HG03520 (cell line): ENCODE measurements at regions not wholly inside any gene's neighbourhood (a gene's known extent, or its start where the extent isn't known, plus 50 kb on each side); places are given as distances from the start of the nearest gene placed in this dataset.
"Not testable (repeated sequence)": the region's sequence is repeated elsewhere in the genome, so short reads cannot be mapped to it uniquely, and the experiment has no call there.

Experiments used
- ATAC-seq: cut with Tn5 transposase; IDR thresholded peaks from one replicate; pipeline ENCODE4 v1.9.1; 2021; ENCODE audit warnings: mild to moderate bottlenecking, moderate library complexity; ENCODE audit not compliant: unreplicated experiment

DNA sequence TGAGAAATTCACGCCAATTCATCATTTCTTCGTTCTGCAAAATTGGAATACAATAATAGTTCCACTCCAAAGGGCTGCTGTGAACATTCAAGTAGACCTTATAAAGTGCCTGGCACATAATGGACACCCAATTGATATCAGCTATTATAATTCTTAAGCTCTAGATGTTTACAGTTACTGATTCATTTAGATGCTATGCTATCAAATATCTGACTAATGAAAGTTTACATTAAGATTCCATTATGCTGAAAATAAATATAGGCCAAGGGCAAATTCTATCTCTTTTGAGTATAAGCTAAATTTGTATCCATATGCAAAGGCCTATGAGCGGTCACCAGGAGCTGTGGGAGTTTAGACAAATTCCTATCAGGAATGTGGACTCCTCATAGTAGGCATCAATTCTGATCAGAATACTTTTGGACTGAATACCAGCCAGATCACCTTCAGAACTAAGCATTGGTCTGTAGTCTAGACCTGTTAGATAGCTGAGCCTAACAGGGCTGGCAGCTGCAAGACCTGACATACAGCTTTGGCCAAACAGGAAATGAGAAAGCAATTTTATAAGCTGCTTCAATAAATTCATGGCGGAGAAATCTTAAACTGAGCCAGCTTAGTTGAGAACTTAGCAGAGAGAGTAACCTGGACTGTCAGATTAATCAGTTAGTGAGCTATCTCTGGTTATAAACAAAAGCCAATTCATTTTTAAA is 384.3 kb upstream of the ACTRT1 start:
- no peak for ATAC-seq

- no peak for ATAC-seq
Observed at GRCh38 chrX:128425546-128425945, 373.3 kb upstream of the ACTRT1 start.

GRCh38 chrX:128408842-128409241 is 356.6 kb upstream of the ACTRT1 start:
- ATAC-seq = no peak

GRCh38 chrX:128396601-128397000 is 344.4 kb upstream of the ACTRT1 start:
- ATAC-seq = no peak

DNA sequence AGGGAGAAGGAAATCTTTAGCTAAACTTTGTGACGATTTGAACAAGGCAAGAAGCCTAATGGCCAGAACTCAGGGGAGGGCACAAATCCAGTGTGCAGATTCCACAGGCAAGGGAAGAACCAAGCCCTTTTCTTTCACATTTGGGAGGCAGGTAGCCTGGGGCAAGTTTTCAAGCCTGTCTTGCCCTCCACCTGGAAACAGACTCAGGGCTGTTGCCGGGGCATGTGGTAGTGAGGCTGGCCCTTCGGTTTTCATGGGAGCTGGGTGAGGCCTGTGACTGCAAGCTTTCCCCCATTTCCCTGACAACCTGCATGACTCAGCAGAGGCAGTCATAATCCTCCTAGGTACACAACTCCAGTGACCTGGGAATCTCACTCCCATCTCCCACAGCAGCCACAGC is 331.6 kb upstream of the ACTRT1 start:
- ATAC-seq = not testable (repeated sequence)

- no peak for ATAC-seq
Observed at GRCh38 chrX:128365492-128365891, 313.3 kb upstream of the ACTRT1 start.

- no peak for ATAC-seq
Observed at GRCh38 chrX:128335671-128336070, 283.5 kb upstream of the ACTRT1 start.

DNA sequence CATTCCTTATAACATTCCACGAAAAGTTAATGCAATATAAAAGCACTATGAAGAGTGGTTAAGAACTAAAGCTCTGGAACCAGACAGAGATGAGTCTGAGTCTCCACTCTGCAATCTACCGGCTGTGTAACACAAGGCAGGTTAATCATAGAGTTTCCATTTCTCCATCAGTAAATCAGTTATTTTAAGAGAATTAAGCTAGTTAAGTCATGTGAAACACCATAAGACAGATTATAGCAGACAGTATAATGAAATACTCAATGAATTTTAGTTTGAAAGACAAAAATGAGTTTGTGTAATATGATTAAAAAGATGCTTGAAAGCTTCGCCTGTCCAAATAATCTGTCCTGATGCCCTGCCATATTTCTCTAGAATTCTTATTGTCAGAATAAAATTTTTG is 282.6 kb upstream of the ACTRT1 start:
- ATAC-seq = no peak

- ATAC-seq = no peak
Observed at GRCh38 chrX:128310912-128311311, 258.7 kb upstream of the ACTRT1 start.

DNA sequence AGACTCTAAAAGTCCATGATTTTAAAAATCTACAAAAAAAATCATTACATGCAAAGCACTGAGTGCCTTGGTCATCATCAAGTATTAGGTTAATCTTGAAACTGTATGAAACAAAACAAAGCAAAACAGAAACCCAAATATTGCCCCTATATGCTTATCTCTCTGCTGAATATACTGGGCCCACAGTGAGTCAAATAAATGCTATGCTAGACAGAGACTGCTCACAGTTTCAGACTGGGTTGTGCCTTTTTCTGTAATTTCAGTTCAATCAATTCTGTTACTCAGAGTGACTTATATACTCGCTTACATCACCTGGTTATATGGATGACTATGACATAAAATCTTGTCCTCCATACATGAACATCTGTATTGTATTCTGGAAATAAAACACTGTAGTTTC is 257.1 kb upstream of the ACTRT1 start:
- ATAC-seq = no peak

- no peak for ATAC-seq
Observed at GRCh38 chrX:128294198-128294597, 242.0 kb upstream of the ACTRT1 start.

DNA sequence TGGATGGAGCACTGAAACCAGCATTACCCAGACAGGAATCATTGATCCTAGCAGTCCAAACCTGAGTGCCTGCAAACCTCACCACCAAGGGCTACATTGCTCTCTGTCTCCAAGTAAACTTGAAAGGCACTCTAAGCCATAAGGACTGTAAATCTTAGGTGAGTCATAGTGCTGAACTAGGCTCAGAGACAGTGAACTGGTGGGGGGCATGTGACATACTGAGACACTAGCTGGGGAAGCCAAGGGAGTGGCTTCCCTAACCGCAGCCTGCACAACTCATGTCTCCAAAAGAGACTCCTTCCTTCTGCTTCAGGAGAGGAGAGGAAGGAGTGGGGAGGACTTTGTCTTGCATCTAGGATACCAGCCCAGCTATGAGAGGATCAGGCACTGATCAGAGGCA is 235.5 kb upstream of the ACTRT1 start:
- no peak for ATAC-seq

DNA sequence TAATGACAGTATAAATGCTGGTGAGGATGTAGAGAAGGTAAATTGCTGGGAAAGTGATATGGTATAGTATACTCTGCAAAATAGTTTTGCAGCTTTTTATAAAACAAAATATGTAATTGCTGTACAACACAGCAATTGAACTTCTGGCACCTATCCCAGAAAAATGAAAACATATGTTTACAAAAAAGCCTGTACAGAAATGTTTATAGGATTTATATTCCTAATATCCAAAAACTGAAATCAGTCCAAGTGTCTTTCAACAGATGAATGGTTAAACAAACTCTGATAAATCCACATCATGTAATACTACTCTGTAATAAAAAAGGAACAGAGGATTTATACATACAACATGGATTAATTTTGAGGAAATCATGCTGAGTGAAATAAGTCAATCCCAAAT is 198.4 kb upstream of the ACTRT1 start:
- no peak for ATAC-seq

- ATAC-seq = no peak
Observed at GRCh38 chrX:128216364-128216763, 164.2 kb upstream of the ACTRT1 start.

DNA sequence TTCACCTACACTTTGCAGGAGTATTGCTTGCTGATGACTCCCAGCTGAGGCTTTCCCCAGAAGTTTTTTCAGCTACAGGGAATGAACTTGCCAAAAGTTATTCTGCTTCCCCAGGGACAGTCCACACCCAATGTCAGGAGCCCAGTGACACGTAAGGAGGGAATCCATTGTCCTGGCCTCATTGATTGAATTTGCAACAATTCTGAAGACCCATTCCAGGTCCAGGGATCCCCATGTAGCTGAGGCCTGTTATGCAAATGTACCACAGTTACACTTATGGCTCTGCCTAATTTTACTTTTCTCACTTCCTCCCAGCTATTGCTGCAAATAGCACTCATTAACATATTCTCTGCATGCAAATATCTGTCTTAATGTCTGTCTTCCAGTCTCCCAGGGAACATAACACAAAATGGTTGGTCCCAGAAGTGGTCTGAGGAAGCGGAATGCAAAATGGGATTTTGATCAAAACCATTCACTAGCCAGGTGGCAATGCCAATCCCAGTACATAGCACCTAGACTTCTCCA is 113.7 kb upstream of the ACTRT1 start:
- ATAC-seq = no peak

GRCh38 chrX:128156204-128156603 is 104.0 kb upstream of the ACTRT1 start:
- ATAC-seq = no peak

GRCh38 chrX:128142745-128143144 is 90.5 kb upstream of the ACTRT1 start:
- ATAC-seq = no peak

DNA sequence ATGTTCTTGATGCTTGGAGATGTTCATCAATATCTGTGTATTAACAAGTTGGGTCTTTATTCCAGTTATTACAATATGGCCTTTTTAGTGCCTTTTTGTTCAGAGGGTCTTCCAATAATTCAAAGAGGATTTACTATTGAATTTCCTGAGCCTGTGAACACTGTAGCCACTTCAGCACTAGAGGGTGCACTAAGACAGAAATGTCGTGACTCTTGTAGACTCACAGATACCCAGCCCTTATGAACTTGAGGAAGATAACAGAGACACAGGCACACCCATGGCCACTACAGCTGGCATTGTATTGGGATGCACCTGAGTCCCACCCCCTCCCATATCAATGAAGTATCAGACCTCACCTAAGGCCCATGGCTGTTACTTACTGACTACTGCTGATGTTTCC is 54.4 kb upstream of the ACTRT1 start:
- no peak for ATAC-seq

DNA sequence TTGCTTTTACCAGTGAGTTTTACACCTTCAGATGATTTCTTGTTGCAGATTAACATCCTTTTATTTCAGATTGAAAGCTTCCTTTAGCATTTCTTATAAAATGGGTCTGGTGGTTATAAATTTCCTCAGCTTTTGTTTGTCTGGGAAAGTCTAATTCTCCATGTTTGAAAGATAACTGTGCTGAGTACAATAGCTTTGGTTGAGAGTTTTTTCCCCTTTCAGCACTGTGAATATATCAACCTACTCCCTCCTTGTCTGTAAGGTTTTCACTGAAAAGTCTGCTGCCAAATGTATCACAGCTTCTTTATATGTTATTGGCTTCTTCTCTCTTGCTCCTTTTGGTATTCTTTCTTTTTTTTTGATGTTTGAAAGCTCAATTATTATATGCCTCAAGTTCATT is 53.5 kb upstream of the ACTRT1 start:
- ATAC-seq = no peak
